ENCODE measurements at regions not wholly inside any gene's neighbourhood (a gene's known extent, or its start where the extent isn't known, plus 50 kb on each side); places are given as distances from the start of the nearest gene placed in this dataset.

DNA sequence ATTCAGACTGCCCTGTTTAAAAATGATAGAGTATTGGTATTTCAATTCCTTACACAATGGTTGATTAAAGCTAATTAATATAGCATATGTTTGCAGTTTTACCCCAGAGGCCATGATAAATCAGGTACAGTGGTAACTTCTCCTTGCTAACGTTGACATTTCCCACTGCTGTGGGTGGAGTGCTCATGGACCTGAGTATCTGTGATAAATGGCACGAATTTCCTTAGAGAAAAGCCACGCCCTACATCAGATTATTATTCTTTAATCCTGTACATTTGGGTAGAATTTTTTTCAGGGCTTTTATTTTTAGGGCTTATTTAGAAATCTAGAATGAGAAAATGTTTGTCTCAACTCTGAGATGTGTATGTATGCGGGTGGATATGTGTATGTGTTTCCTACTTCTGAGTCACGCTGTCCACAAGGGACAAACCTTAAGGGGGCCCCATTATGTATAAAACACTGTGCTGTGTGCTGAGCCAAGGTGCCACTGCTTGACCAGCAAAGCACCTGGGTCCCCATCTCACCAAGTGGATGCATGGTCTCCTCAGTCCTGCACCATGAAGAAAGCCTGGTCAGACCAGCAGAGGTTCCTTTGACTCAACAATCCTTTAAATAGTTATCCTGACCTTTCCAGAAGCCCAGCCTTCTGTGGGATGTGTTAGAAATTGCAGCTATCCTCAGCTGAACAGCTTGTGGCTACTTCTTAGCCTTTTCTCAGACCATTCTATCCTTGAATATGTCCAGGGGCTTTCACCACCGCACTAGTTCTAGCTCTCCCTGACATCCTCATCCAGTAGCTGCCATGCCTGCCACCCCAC lies 57.9 kb upstream of the STK38L start:
- TF ChIP-seq, protein P1, sequence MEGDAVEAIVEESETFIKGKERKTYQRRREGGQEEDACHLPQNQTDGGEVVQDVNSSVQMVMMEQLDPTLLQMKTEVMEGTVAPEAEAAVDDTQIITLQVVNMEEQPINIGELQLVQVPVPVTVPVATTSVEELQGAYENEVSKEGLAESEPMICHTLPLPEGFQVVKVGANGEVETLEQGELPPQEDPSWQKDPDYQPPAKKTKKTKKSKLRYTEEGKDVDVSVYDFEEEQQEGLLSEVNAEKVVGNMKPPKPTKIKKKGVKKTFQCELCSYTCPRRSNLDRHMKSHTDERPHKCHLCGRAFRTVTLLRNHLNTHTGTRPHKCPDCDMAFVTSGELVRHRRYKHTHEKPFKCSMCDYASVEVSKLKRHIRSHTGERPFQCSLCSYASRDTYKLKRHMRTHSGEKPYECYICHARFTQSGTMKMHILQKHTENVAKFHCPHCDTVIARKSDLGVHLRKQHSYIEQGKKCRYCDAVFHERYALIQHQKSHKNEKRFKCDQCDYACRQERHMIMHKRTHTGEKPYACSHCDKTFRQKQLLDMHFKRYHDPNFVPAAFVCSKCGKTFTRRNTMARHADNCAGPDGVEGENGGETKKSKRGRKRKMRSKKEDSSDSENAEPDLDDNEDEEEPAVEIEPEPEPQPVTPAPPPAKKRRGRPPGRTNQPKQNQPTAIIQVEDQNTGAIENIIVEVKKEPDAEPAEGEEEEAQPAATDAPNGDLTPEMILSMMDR (IDR thresholded peaks at IDR 0.05) = no peak
- TF ChIP-seq POLR2AphosphoS5 (IDR thresholded peaks at IDR 0.05; ENCODE audit: insufficient read depth in 1 of 2, low read depth in 1 of 2) (no peak), POLR2A (IDR thresholded peaks at IDR 0.05) (no peak)
